ENCODE measurements at regions not wholly inside any gene's neighbourhood (a gene's known extent, or its start where the extent isn't known, plus 50 kb on each side); places are given as distances from the start of the nearest gene placed in this dataset.

DNA sequence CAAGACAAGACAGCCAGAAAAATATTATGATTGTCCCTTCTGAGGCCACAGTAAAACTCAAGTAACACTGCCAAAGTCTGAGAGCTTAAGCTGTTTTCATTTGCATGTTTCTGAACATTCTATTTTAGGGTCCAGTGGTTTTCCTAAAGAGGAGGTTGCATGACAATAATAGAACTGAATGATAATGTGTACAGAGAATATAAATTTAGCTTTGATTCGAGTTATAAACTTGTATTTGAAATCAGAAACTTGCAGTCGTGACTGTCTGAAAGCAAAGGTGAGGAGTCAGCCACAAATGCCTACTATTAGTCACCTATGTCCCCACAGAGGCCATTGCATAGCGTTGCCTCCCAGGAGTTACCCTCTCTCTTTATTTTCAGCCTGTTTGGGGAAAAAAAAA, 363.1 kb upstream of the ADGRL2 start:
- in situ Hi-C loops (cut with HindIII; ENCODE audit: low pct_unique_long_range_greater_than_20kb, low sequenced_read_pairs) = no loop called here
- intact Hi-C loops (cut with micrococcal nuclease; ENCODE audit: unreplicated experiment) = loop anchor here (10.0 kb wide), 1 partner anchor 123 kb away; no protein-coding TSS in a partner anchor
- POLR2A ChIA-PET = no interaction called here
- DNase-seq (ENCODE audit: low read depth, low spot score) (no peak), ATAC-seq (no peak)
- Histone ChIP-seq H3K4me3 (ENCODE audit: low read depth in 2 of 2, low read length in 2 of 2) (no peak overlapping the region), H3K27me3 (ENCODE audit: control insufficient read depth, insufficient read depth, low read length) (no peaks in the 10 kb centered on the region), H3K36me3 (ENCODE audit: control insufficient read depth, insufficient read depth, low read length) (no peaks in the 10 kb centered on the region), H3K9me3 (ENCODE audit: control insufficient read depth, insufficient read depth, low read depth, low read length) (no peaks in the 10 kb centered on the region), H3K4me1 (ENCODE audit: control insufficient read depth, insufficient read depth, low read length) (no peaks in the 10 kb centered on the region), H3K27ac (ENCODE audit: low read length) (no peak overlapping the region)
- CTCF ChIA-PET = no interaction called here
- TF ChIP-seq POLR2AphosphoS5 (IDR thresholded peaks at IDR 0.05; ENCODE audit: low read depth, low read length) (no peak), SIN3A (IDR thresholded peaks at IDR 0.05; ENCODE audit: borderline replicate concordance, insufficient read depth, low read depth, low read length) (no peak), TCF7L2 (IDR thresholded peaks at IDR 0.05; ENCODE audit: low read depth, low read length) (no peak), REST (IDR thresholded peaks at IDR 0.05; ENCODE audit: insufficient read depth in 1 of 2, low read depth in 2 of 2, low read length in 1 of 2) (no peak), CTCF (IDR thresholded peaks at IDR 0.05) (no peak)
- no TSS peak for BruUV-seq (replicated peaks)

DNA sequence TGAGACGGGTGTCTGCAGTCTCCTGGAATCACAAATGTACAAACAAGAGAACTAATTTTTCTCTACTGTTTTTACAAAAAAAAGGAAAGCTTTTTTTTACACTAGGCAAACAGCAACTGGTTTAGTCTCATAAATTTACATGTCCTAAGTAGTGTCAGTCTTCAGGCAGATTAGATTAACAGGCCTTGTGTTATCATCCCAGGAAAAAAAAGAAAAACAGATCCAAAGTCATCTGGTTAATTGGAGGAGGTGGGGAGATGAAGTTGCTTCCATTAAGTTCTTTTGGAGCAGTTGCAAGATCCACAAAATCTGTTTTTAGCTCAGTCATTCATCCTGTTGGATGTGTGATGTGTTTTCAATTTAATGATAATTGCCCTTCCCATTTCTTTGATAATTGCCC, 363.5 kb upstream of the ADGRL2 start:
- in situ Hi-C loops (cut with HindIII; ENCODE audit: low pct_unique_long_range_greater_than_20kb, low sequenced_read_pairs) (no loop called here), intact Hi-C loops (cut with micrococcal nuclease; ENCODE audit: unreplicated experiment) (loop anchor here (10.0 kb wide), 1 partner anchor 122 kb away; no protein-coding TSS in a partner anchor)
- no peaks in the 10 kb centered on the region for H3K27me3 ChIP-seq (ENCODE audit: control insufficient read depth, insufficient read depth, low read length)
- no peak overlapping the region for H3K4me3 ChIP-seq (ENCODE audit: low read depth in 2 of 2, low read length in 2 of 2)
- H3K9me3 ChIP-seq (ENCODE audit: control insufficient read depth, insufficient read depth, low read depth, low read length) = no peaks in the 10 kb centered on the region
- no peaks in the 10 kb centered on the region for H3K36me3 ChIP-seq (ENCODE audit: control insufficient read depth, insufficient read depth, low read length)
- ChIA-PET CTCF (no interaction called here), POLR2A (no interaction called here)
- no TSS peak for BruUV-seq (replicated peaks)
- no peak for ATAC-seq
- no peak overlapping the region for H3K27ac ChIP-seq (ENCODE audit: low read length)
- DNase-seq (ENCODE audit: low read depth, low spot score) = no peak
- no peak for TF ChIP-seq REST (IDR thresholded peaks at IDR 0.05; ENCODE audit: insufficient read depth in 1 of 2, low read depth in 2 of 2, low read length in 1 of 2)
- no peak for TF ChIP-seq CTCF (IDR thresholded peaks at IDR 0.05)
- no peak for TF ChIP-seq SIN3A (IDR thresholded peaks at IDR 0.05; ENCODE audit: borderline replicate concordance, insufficient read depth, low read depth, low read length)
- TF ChIP-seq TCF7L2 (IDR thresholded peaks at IDR 0.05; ENCODE audit: low read depth, low read length) = no peak
- no peak for TF ChIP-seq POLR2AphosphoS5 (IDR thresholded peaks at IDR 0.05; ENCODE audit: low read depth, low read length)
- H3K4me1 ChIP-seq (ENCODE audit: control insufficient read depth, insufficient read depth, low read length) = no peaks in the 10 kb centered on the region

Measured in Panc1 (cell line).